ENCODE measurements at regions not wholly inside any gene's neighbourhood (a gene's known extent, or its start where the extent isn't known, plus 50 kb on each side); places are given as distances from the start of the nearest gene placed in this dataset.

GRCh38 chr10:88104223-88104622, 240.8 kb downstream of the PTEN start:
- no peak for TF ChIP-seq CTCF (optimal IDR thresholded peaks at IDR 0.05 in 1 of 3, IDR thresholded peaks at IDR 0.05 in 1 of 3, conservative IDR thresholded peaks at IDR 0.05 in 1 of 3; ENCODE audit: extremely low read depth in 1 of 3, insufficient read depth in 2 of 3, low read length in 3 of 3)
- no peak for TF ChIP-seq EZH2 (IDR thresholded peaks at IDR 0.05; ENCODE audit: low read length)
